ENCODE measurements at regions not wholly inside any gene's neighbourhood (a gene's known extent, or its start where the extent isn't known, plus 50 kb on each side); places are given as distances from the start of the nearest gene placed in this dataset.

DNA sequence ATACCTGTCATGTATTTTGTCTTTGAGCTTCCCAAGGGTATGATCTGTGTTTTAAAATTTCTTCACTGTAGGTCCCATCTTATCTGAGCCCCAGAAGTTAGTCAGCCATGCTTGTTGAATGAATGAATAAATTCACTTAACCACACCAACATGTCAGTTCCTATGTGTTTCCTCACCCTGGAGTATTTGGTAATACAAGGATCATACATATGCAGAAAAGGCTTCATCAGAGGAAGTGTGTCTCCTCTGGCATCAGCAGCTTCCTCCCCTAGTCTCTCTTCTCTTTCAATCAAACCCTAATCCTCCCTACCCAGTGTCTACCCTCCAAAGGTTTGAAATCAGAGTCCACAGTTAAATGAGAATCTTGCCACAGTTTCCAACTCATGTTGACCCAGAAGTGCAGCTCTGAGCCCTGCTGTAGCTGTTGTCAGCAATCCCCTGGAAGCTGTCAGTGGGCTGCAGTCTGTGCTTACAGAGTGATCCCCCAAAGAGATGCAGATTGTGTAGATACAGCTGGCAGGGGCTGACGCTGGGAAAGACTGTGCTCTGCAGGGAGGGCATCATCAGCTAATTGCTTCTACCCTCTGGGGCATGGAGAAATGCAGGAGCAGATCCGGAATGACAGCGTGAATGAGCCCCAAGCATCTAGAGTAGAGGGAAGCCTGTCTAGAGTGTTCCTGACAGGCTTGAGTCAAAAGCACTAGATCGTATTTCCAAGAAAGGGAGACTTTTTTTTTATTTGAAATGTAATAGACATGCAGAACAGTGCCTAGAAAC, 105.0 kb upstream of the WDR11 start:
- TF ChIP-seq, protein P1, sequence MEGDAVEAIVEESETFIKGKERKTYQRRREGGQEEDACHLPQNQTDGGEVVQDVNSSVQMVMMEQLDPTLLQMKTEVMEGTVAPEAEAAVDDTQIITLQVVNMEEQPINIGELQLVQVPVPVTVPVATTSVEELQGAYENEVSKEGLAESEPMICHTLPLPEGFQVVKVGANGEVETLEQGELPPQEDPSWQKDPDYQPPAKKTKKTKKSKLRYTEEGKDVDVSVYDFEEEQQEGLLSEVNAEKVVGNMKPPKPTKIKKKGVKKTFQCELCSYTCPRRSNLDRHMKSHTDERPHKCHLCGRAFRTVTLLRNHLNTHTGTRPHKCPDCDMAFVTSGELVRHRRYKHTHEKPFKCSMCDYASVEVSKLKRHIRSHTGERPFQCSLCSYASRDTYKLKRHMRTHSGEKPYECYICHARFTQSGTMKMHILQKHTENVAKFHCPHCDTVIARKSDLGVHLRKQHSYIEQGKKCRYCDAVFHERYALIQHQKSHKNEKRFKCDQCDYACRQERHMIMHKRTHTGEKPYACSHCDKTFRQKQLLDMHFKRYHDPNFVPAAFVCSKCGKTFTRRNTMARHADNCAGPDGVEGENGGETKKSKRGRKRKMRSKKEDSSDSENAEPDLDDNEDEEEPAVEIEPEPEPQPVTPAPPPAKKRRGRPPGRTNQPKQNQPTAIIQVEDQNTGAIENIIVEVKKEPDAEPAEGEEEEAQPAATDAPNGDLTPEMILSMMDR (conservative IDR thresholded peaks at IDR 0.05; ENCODE audit: low read length): no peak
- no peak for TF ChIP-seq EZH2phosphoT487 (IDR thresholded peaks at IDR 0.05; ENCODE audit: borderline replicate concordance, low read depth, low read length)

Data from OCI-LY7 (cell line).